HFF-Myc (cell line): ENCODE measurements at regions not wholly inside any gene's neighbourhood (a gene's known extent, or its start where the extent isn't known, plus 50 kb on each side); places are given as distances from the start of the nearest gene placed in this dataset.

ENCODE experiments used
- DNase-seq: peaks from one replicate; pipeline ENCODE4 v3.0.0-alpha.2; 2011; ENCODE audit warnings: low read depth; ENCODE audit errors: extremely low read depth
- H3K4me3 ChIP-seq: replicated peaks from 2 replicates; pipeline ENCODE4 v1.5.1; 2011; ENCODE audit warnings: low read depth, mild to moderate bottlenecking, control low read depth, low read length
- TF ChIP-seq, protein P1 (sequence below): IDR thresholded peaks from 2 replicates; pipeline ENCODE4 v1.5.1; 2012; ENCODE audit warnings: mild to moderate bottlenecking, low read depth, low read length, control low read depth; ENCODE audit errors: missing control alignments

- TF ChIP-seq, protein P1, sequence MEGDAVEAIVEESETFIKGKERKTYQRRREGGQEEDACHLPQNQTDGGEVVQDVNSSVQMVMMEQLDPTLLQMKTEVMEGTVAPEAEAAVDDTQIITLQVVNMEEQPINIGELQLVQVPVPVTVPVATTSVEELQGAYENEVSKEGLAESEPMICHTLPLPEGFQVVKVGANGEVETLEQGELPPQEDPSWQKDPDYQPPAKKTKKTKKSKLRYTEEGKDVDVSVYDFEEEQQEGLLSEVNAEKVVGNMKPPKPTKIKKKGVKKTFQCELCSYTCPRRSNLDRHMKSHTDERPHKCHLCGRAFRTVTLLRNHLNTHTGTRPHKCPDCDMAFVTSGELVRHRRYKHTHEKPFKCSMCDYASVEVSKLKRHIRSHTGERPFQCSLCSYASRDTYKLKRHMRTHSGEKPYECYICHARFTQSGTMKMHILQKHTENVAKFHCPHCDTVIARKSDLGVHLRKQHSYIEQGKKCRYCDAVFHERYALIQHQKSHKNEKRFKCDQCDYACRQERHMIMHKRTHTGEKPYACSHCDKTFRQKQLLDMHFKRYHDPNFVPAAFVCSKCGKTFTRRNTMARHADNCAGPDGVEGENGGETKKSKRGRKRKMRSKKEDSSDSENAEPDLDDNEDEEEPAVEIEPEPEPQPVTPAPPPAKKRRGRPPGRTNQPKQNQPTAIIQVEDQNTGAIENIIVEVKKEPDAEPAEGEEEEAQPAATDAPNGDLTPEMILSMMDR = no peak
- no peak for DNase-seq
- no peak overlapping the region for H3K4me3 ChIP-seq
Observed at GRCh38 chr1:29544406-29544805, 308.1 kb downstream of the PTPRU start.

GRCh38 chr1:29543586-29543985, 307.3 kb downstream of the PTPRU start:
- no peak for DNase-seq
- TF ChIP-seq, protein P1 = no peak
- no peak overlapping the region for H3K4me3 ChIP-seq

- no peak overlapping the region for H3K4me3 ChIP-seq
- TF ChIP-seq, protein P1 = no peak
Observed at GRCh38 chr1:29542548-29542947, 306.2 kb downstream of the PTPRU start.

GRCh38 chr1:29541631-29542030, 305.3 kb downstream of the PTPRU start:
- TF ChIP-seq, protein P1 = no peak
- H3K4me3 ChIP-seq = no peak overlapping the region
- no peak for DNase-seq

More at GRCh38 chr1:29542548-29542947, 306.2 kb downstream of the PTPRU start:
- DNase-seq = no peak

DNA sequence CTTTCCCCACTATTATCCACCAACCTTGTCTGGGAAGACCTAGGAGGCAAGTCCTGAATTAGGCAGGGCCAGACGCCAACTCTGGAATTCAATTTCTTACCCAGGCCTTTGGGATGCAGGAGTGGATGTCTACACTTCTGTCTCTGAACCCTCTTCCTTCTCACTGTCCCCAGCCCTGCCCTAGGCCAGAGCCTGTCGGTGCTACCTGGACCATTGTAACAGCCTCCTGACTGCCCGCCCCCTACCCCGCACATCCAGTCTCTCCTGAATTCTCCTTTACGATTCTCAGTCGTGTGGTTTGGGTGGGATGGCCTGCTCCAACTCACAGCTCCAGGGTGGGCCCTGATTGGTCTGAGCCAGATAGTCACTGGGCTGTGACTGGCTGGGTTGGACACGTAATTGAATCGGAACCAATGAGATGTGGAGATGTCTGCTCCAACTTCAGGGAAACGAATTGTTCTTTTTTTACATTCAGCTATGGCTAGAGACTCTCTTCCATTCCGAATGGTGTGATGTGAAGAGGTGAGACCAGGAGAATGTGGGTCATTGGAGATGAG, 304.6 kb downstream of the PTPRU start:
- H3K4me3 ChIP-seq = no peak overlapping the region
- TF ChIP-seq, protein P1 = no peak
- DNase-seq = no peak

DNA sequence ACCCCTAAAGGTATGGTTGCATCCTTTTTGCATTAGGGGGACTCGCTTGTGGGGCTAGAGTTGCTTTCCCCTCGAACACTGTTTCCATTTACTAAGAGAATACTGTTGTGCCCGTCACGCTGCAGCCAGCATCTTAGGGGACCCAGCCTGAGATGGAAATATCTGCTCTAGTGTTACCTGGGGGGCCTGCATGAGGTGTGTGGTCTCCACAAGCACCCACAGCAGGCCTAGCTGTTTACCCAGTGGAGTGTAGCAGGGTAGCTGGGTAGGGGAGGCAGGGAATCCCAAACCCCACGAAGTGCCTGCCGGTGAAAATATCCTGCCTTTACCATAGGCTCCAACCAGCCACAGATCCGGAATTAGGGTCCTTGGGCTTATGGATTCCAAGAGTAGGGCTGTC, 303.6 kb downstream of the PTPRU start:
- no peak overlapping the region for H3K4me3 ChIP-seq
- TF ChIP-seq, protein P1 = no peak
- DNase-seq = no peak

DNA sequence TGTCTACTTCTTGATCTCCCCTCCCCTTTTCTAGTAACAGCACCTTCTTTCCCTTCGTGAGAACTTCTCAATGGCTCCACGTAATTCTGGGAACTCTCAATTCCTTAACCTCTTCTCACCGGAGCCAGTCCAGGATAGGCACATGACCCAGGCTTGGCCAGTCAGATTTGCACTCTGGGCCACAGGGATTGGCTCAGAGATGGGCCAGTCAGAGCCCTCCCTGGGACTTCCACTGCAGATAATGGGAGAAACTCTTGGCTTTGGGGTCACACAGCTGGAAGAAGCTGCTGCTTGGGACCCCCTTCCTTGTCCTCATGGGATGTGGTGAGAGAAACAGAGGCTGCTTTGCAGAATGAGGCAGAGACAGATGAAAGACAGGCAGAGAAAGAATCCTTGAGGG, 302.3 kb downstream of the PTPRU start:
- no peak for DNase-seq
- H3K4me3 ChIP-seq = no peak overlapping the region
- TF ChIP-seq, protein P1 = no peak
